ENCODE measurements at regions not wholly inside any gene's neighbourhood (a gene's known extent, or its start where the extent isn't known, plus 50 kb on each side); places are given as distances from the start of the nearest gene placed in this dataset.

DNA sequence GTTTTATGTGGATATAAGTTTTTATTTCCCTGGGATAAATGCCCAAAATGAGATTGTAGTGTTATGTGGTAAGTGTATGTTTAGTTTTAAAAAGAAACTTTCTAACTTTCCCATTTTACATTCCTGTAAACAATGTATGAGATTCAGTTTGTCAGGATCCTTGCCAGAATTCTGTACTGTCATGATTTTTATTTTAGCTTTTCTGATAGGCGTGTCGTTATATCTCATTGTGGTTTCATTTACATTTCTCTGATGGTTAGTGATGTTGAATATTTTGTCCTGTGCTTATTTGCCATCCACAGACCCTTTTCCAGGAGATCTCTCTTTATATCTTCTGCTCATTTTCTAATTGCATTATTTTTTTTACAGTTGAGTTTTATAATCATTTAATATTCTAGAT is 245.6 kb upstream of the CDH2 start:
- TF ChIP-seq, protein P1, sequence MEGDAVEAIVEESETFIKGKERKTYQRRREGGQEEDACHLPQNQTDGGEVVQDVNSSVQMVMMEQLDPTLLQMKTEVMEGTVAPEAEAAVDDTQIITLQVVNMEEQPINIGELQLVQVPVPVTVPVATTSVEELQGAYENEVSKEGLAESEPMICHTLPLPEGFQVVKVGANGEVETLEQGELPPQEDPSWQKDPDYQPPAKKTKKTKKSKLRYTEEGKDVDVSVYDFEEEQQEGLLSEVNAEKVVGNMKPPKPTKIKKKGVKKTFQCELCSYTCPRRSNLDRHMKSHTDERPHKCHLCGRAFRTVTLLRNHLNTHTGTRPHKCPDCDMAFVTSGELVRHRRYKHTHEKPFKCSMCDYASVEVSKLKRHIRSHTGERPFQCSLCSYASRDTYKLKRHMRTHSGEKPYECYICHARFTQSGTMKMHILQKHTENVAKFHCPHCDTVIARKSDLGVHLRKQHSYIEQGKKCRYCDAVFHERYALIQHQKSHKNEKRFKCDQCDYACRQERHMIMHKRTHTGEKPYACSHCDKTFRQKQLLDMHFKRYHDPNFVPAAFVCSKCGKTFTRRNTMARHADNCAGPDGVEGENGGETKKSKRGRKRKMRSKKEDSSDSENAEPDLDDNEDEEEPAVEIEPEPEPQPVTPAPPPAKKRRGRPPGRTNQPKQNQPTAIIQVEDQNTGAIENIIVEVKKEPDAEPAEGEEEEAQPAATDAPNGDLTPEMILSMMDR (IDR thresholded peaks at IDR 0.05; ENCODE audit: poor library complexity), result no peak
- no peak for TF ChIP-seq EZH2phosphoT487 (IDR thresholded peaks at IDR 0.05; ENCODE audit: low read depth, severe bottlenecking, unreplicated experiment)

All from hepatocyte (in vitro differentiated cells).